ENCODE measurements at regions not wholly inside any gene's neighbourhood (a gene's known extent, or its start where the extent isn't known, plus 50 kb on each side); places are given as distances from the start of the nearest gene placed in this dataset.

DNA sequence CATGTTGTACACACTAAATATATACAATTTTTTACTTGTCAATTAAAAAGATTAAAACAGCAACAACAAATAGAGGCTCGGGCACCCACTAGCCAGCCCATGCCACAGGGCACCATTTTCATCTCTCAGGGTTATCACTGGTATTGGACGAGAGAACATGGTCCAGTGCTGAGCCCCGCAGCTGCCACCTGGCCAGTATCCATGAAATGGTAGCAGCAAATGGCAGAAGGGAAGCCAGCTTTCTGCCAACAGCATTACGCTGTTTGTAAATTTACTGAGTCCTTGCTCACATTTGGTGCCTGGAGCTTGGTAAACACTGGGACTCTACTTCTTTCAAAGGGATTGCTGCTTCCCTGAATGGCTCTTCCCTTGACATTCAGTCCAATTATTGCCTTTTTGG, 87.9 kb upstream of the WASF3 start:
- Histone ChIP-seq H3K36me3 (ENCODE audit: control insufficient read depth in 1 of 2, insufficient read depth in 2 of 2, low read length in 2 of 2) (no peaks in the 10 kb centered on the region), H3K27ac (ENCODE audit: low read depth, low read length) (no peak overlapping the region), H3K27me3 (ENCODE audit: control insufficient read depth in 1 of 2, insufficient read depth in 2 of 2, low read length in 2 of 2) (no peaks in the 10 kb centered on the region)

DNA sequence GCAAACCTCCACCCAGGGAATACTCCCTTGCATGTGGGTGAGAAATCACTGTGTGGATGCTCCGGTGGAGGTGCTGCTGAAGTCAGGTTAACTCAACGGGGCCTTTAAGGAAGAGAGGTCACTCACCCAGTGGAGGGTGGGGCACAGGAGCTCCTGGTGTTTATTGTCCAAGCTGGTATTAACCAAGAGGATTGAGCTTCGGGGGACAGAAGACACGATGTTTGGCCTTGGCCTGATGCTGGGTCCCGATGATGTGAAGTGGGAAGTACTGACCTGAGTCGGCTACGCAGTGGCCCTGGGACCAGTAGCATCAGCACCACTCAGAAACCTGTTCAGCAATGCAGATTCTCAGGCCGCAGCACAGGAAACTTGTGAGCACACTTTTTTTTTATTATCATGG, 85.7 kb upstream of the WASF3 start:
- no peaks in the 10 kb centered on the region for H3K36me3 ChIP-seq (ENCODE audit: control insufficient read depth in 1 of 2, insufficient read depth in 2 of 2, low read length in 2 of 2)
- H3K9me3 ChIP-seq (ENCODE audit: control insufficient read depth in 1 of 2, low read length in 2 of 2): no peaks in the 10 kb centered on the region
- H3K4me1 ChIP-seq (ENCODE audit: control insufficient read depth in 1 of 2, insufficient read depth in 2 of 2, low read length in 2 of 2): no peaks in the 10 kb centered on the region
- H3K4me3 ChIP-seq (ENCODE audit: low read depth in 1 of 2, low read length in 2 of 2): no peak overlapping the region
- no peak overlapping the region for H3K9ac ChIP-seq (ENCODE audit: low read depth in 1 of 2, low read length in 2 of 2)
- no peak overlapping the region for H3K27ac ChIP-seq (ENCODE audit: low read depth, low read length)
- no peaks in the 10 kb centered on the region for H3K27me3 ChIP-seq (ENCODE audit: control insufficient read depth in 1 of 2, insufficient read depth in 2 of 2, low read length in 2 of 2)

More for the DNA sequence above, 87.9 kb upstream of the WASF3 start:
- H3K4me1 ChIP-seq (ENCODE audit: control insufficient read depth in 1 of 2, insufficient read depth in 2 of 2, low read length in 2 of 2): no peaks in the 10 kb centered on the region
- no peak overlapping the region for H3K4me3 ChIP-seq (ENCODE audit: low read depth in 1 of 2, low read length in 2 of 2)
- H3K9me3 ChIP-seq (ENCODE audit: control insufficient read depth in 1 of 2, low read length in 2 of 2): no peaks in the 10 kb centered on the region
- H3K9ac ChIP-seq (ENCODE audit: low read depth in 1 of 2, low read length in 2 of 2): no peak overlapping the region

DNA sequence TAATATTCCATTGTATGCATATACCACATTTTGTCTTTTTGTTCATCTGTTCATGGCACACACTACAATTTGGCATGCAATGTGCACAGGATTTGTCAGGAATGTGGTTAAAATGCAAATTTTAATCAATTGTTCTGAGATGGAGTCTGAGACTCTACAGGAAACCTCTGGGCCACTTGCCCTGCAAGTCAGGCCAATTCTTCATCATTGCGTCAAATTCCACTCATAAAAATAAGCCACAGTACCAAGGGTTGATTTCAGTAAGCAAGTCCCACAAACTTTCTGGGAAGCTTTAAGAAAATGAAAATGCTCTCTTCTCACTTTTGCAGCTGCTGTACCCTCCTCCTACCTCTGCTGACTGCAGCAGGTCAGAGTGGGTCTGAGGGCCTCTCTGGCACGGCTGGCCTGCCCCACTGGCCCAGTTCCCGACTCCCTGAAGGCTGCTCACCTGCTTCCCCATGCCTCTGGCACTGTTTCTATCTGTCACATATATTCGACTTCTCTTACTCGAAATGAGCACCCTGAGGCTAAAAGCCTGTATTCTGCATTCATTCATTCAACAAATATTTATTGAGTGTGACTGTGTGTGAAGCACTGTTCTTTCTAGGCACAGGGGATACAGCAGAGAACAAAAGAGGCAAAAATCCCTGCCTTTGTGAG, 83.8 kb upstream of the WASF3 start:
- no peaks in the 10 kb centered on the region for H3K36me3 ChIP-seq (ENCODE audit: control insufficient read depth in 1 of 2, insufficient read depth in 2 of 2, low read length in 2 of 2)
- no peak overlapping the region for H3K9ac ChIP-seq (ENCODE audit: low read depth in 1 of 2, low read length in 2 of 2)
- H3K4me1 ChIP-seq (ENCODE audit: control insufficient read depth in 1 of 2, insufficient read depth in 2 of 2, low read length in 2 of 2): no peaks in the 10 kb centered on the region
- no peaks in the 10 kb centered on the region for H3K27me3 ChIP-seq (ENCODE audit: control insufficient read depth in 1 of 2, insufficient read depth in 2 of 2, low read length in 2 of 2)
- no peak overlapping the region for H3K27ac ChIP-seq (ENCODE audit: low read depth, low read length)
- H3K4me3 ChIP-seq (ENCODE audit: low read depth in 1 of 2, low read length in 2 of 2): no peak overlapping the region
- H3K9me3 ChIP-seq (ENCODE audit: control insufficient read depth in 1 of 2, low read length in 2 of 2): no peaks in the 10 kb centered on the region

DNA sequence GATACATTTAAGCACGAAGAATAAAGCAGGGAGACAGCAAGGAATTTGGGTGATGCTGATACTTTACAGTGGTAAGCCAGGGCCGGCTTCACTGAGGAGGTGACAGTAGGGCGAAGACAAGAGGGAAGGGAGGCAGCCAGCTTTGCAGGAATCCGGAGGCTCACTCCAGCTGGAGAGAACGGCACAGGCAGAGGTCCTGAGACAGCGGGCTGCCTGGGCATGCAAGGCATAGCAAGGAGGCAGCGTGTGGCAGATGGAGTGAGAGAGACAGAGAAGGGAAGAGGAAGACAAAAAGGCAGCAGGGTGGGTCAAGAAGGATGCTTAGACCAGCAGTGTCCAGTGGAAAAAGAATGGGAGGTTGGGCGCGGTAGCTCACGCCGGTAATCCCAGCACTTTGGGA, 83.2 kb upstream of the WASF3 start:
- Histone ChIP-seq H3K36me3 (ENCODE audit: control insufficient read depth in 1 of 2, insufficient read depth in 2 of 2, low read length in 2 of 2) (no peaks in the 10 kb centered on the region), H3K9ac (ENCODE audit: low read depth in 1 of 2, low read length in 2 of 2) (no peak overlapping the region), H3K27ac (ENCODE audit: low read depth, low read length) (no peak overlapping the region), H3K27me3 (ENCODE audit: control insufficient read depth in 1 of 2, insufficient read depth in 2 of 2, low read length in 2 of 2) (no peaks in the 10 kb centered on the region), H3K4me3 (ENCODE audit: low read depth in 1 of 2, low read length in 2 of 2) (no peak overlapping the region), H3K4me1 (ENCODE audit: control insufficient read depth in 1 of 2, insufficient read depth in 2 of 2, low read length in 2 of 2) (no peaks in the 10 kb centered on the region), H3K9me3 (ENCODE audit: control insufficient read depth in 1 of 2, low read length in 2 of 2) (no peaks in the 10 kb centered on the region)

DNA sequence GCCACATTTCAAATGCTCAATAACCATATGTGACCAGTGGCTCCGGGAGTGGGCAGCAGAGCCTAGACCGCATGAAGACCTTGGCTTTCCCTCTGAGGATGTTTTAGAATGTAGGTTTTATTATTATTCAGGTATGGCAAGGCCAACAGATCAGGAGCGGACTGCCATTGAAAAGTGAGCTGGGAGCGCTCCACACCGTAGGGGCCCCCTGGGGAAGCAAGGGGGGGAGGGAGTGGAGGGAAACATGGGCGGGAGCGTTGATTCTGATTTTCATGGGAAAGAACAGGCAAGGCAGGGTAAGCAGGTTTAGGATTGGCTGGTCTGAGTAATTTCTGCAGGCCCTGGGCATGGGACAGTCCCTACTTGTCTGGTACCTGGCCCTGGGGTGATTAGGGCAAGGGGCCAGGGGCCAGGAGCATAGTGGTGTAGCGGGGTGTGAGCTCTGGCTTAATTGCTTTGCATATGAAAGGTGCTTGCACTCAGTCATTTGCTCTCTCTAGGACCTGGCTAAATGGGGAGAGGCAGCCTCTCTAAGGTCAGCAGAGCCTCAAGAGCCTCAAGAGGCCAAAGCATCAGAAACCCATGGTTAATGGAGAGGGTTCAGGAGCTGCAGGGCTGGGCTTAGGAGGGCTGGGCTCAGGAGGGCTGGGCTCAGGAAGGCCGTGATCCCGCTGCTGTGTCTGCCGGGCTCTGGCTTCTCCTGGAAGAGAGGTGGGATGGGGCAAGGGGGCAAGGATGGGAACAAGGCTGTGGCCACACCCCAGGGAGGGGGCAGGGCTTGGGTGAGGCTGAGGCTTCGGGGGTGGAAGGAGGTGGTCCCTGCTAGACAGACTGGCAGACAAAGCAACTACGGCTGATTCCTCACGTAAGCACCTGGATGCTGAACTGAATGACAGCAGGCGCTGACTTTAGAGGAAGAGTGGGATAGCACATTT, 82.0 kb upstream of the WASF3 start:
- no peaks in the 10 kb centered on the region for H3K27me3 ChIP-seq (ENCODE audit: control insufficient read depth in 1 of 2, insufficient read depth in 2 of 2, low read length in 2 of 2)
- no peak overlapping the region for H3K4me3 ChIP-seq (ENCODE audit: low read depth in 1 of 2, low read length in 2 of 2)
- H3K4me1 ChIP-seq (ENCODE audit: control insufficient read depth in 1 of 2, insufficient read depth in 2 of 2, low read length in 2 of 2): peaks cover 0 to 3% of the 10 kb centered on the region in 2 donors
- no peaks in the 10 kb centered on the region for H3K36me3 ChIP-seq (ENCODE audit: control insufficient read depth in 1 of 2, insufficient read depth in 2 of 2, low read length in 2 of 2)
- H3K9ac ChIP-seq (ENCODE audit: low read depth in 1 of 2, low read length in 2 of 2): no peak overlapping the region
- no peak overlapping the region for H3K27ac ChIP-seq (ENCODE audit: low read depth, low read length)
- no peaks in the 10 kb centered on the region for H3K9me3 ChIP-seq (ENCODE audit: control insufficient read depth in 1 of 2, low read length in 2 of 2)

DNA sequence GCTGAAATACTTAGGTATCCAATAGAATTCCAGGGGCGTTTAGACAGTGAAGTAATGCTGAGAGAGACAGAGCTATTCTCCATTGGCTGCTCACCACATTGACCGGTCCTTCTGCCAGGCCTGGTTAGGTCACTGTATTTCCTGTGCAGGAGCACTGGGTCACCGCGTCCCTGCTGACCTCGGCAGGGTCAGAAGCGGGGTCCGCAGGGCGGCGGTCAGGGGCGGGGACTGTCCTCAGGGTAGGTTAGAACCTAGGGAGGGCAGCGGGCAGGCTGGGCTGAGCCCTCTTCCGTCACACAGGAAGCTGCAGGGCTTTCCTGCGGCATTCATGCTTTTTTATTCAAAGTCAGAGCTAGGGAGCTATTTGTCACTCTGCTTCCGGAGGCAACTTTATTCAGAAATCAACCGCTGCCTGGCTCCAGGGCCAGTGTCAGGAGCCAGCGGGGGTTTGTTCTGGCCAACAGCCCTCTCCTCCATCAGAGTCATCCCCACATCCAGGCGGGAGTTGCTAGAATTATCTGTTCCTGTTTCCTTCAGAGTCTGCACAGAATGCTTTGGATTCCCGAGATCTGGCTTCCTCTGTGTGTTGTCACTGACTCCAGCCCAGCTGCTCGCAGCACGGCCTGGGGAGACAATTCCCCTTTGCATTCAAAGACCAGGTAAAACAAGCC, 81.2 kb upstream of the WASF3 start:
- Histone ChIP-seq H3K9ac (ENCODE audit: low read depth in 1 of 2, low read length in 2 of 2) (no peak overlapping the region), H3K9me3 (ENCODE audit: control insufficient read depth in 1 of 2, low read length in 2 of 2) (no peaks in the 10 kb centered on the region), H3K27me3 (ENCODE audit: control insufficient read depth in 1 of 2, insufficient read depth in 2 of 2, low read length in 2 of 2) (no peaks in the 10 kb centered on the region), H3K4me1 (ENCODE audit: control insufficient read depth in 1 of 2, insufficient read depth in 2 of 2, low read length in 2 of 2) (peaks cover 0 to 4% of the 10 kb centered on the region in 2 donors), H3K27ac (ENCODE audit: low read depth, low read length) (no peak overlapping the region), H3K4me3 (ENCODE audit: low read depth in 1 of 2, low read length in 2 of 2) (no peak overlapping the region), H3K36me3 (ENCODE audit: control insufficient read depth in 1 of 2, insufficient read depth in 2 of 2, low read length in 2 of 2) (no peaks in the 10 kb centered on the region)

DNA sequence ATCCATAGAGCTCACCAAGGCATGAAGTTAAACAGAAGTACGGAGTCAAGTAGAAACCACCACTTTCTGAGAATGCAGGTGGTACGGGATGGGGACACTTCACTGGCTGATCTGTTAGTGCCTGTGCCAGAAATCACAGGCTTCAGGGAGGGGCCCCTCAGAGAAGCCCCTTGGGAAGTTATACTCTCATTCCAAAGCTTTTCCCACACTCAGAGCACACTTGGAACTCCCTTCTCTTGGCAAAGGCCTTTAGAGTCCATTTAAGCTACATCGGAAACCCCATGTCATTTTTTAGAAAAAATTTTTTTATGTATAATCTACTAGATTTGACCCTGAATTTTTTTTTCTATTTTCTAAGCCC, 80.7 kb upstream of the WASF3 start:
- Histone ChIP-seq H3K4me3 (ENCODE audit: low read depth in 1 of 2, low read length in 2 of 2) (no peak overlapping the region), H3K36me3 (ENCODE audit: control insufficient read depth in 1 of 2, insufficient read depth in 2 of 2, low read length in 2 of 2) (no peaks in the 10 kb centered on the region), H3K9ac (ENCODE audit: low read depth in 1 of 2, low read length in 2 of 2) (no peak overlapping the region), H3K4me1 (ENCODE audit: control insufficient read depth in 1 of 2, insufficient read depth in 2 of 2, low read length in 2 of 2) (peaks cover 0 to 4% of the 10 kb centered on the region in 2 donors), H3K27ac (ENCODE audit: low read depth, low read length) (no peak overlapping the region), H3K9me3 (ENCODE audit: control insufficient read depth in 1 of 2, low read length in 2 of 2) (no peaks in the 10 kb centered on the region), H3K27me3 (ENCODE audit: control insufficient read depth in 1 of 2, insufficient read depth in 2 of 2, low read length in 2 of 2) (no peaks in the 10 kb centered on the region)

DNA sequence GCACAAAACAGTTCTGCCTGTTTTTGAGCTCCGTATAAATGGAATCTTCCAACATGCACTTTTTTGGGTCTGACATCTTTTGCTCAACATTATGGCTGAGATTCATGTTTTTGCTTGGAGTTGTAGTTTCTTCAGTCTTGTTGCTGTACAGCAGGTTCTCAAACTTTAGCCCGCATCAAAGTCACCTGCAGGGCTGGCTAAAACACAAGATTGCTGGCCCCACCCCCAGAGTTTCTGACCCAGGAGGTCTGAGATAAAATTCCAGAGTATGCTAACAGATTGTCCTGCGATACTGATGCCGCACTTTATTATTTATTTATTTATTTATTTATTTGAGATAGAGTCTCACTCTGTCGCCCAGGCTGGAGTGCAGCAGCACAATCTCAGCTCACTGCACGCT, 79.8 kb upstream of the WASF3 start:
- no peak overlapping the region for H3K9ac ChIP-seq (ENCODE audit: low read depth in 1 of 2, low read length in 2 of 2)
- H3K27ac ChIP-seq (ENCODE audit: low read depth, low read length): no peak overlapping the region
- no peaks in the 10 kb centered on the region for H3K27me3 ChIP-seq (ENCODE audit: control insufficient read depth in 1 of 2, insufficient read depth in 2 of 2, low read length in 2 of 2)
- no peaks in the 10 kb centered on the region for H3K9me3 ChIP-seq (ENCODE audit: control insufficient read depth in 1 of 2, low read length in 2 of 2)
- H3K4me1 ChIP-seq (ENCODE audit: control insufficient read depth in 1 of 2, insufficient read depth in 2 of 2, low read length in 2 of 2): peaks cover 0 to 4% of the 10 kb centered on the region in 2 donors
- H3K36me3 ChIP-seq (ENCODE audit: control insufficient read depth in 1 of 2, insufficient read depth in 2 of 2, low read length in 2 of 2): no peaks in the 10 kb centered on the region
- H3K4me3 ChIP-seq (ENCODE audit: low read depth in 1 of 2, low read length in 2 of 2): no peak overlapping the region

DNA sequence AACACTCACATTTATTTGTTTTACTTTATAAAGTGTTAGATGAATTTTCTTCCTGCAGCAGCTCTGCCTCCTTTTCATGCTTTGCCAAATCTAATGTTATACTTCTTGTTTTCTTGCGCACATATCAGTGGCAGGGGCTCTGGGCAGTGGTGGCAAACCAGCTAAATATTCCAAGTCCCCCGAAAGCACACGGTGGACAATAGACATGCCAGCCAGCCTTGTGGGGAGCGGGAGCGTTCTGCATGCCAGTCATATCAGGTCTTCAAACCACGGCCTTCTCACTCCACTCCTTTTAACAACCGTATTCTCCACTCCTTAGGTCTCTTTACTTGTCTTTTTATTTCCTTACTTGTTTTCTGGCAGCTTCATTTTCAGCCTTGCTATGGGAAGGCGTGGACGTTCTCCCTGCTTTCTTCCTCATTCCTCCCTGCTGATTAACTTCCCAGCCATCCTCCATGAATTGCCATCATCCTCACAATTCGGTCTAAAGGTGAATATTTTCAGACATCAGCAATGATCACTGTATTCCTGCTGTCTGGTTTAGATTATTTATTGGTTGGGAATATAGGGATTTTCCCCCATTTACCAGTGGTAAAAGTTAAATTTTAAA, 77.1 kb upstream of the WASF3 start:
- Histone ChIP-seq H3K27me3 (ENCODE audit: control insufficient read depth in 1 of 2, insufficient read depth in 2 of 2, low read length in 2 of 2) (no peaks in the 10 kb centered on the region), H3K27ac (ENCODE audit: low read depth, low read length) (no peak overlapping the region), H3K9ac (ENCODE audit: low read depth in 1 of 2, low read length in 2 of 2) (no peak overlapping the region), H3K4me1 (ENCODE audit: control insufficient read depth in 1 of 2, insufficient read depth in 2 of 2, low read length in 2 of 2) (peaks cover 0 to 9% of the 10 kb centered on the region in 2 donors), H3K4me3 (ENCODE audit: low read depth in 1 of 2, low read length in 2 of 2) (no peak overlapping the region), H3K36me3 (ENCODE audit: control insufficient read depth in 1 of 2, insufficient read depth in 2 of 2, low read length in 2 of 2) (no peaks in the 10 kb centered on the region), H3K9me3 (ENCODE audit: control insufficient read depth in 1 of 2, low read length in 2 of 2) (no peaks in the 10 kb centered on the region)
